22Rv1 (cell line): ENCODE measurements at regions not wholly inside any gene's neighbourhood (a gene's known extent, or its start where the extent isn't known, plus 50 kb on each side); places are given as distances from the start of the nearest gene placed in this dataset.
"Not testable (repeated sequence)": the region's sequence is repeated elsewhere in the genome, so short reads cannot be mapped to it uniquely, and the experiment has no call there.

Experiments
- H3K27ac ChIP-seq: fragments of 450-650 bp; 2 replicates; pipeline ENCODE4 v1.5.1; 2017
- CTCF ChIP-seq: fragments of 450-650 bp; IDR thresholded peaks from 2 replicates; pipeline ENCODE4 v1.5.1; 2017; ENCODE audit warnings: mild to moderate bottlenecking
- ZFX ChIP-seq: fragments of 450-650 bp; IDR thresholded peaks from 2 replicates; pipeline ENCODE4 v1.6.1; 2017; ENCODE audit warnings: antibody characterized with exemption, borderline replicate concordance

GRCh38 chr5:104016646-104017045 lies 454.1 kb upstream of the NUDT12 start:
- TF ChIP-seq ZFX (no peak), CTCF (no peak)
- H3K27ac ChIP-seq, result no peak overlapping the region

- no peak overlapping the region for H3K27ac ChIP-seq
- no peak for TF ChIP-seq CTCF
- no peak for TF ChIP-seq ZFX
These were observed 453.2 kb upstream of the NUDT12 start for GRCh38 chr5:104015765-104016164.

DNA sequence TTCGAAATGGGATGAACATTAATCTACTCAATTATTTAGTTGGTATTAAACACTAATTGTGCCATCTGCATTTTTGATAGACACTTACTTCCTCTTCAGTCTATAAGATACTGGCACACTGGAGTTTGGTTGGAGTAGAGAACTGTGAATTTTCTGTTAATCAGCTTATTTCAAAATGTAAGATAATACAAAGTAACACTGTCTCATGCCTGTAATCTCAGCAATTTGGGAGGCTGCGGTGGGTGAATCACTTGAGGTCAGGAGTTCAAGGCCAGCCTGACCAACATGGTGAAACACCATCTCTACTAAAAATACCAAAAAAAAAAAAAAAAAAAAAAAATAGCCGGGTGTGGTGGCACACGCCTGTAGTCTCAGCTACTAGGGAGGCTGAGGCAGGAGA lies 440.2 kb upstream of the NUDT12 start:
- H3K27ac ChIP-seq, result not testable (repeated sequence)

DNA sequence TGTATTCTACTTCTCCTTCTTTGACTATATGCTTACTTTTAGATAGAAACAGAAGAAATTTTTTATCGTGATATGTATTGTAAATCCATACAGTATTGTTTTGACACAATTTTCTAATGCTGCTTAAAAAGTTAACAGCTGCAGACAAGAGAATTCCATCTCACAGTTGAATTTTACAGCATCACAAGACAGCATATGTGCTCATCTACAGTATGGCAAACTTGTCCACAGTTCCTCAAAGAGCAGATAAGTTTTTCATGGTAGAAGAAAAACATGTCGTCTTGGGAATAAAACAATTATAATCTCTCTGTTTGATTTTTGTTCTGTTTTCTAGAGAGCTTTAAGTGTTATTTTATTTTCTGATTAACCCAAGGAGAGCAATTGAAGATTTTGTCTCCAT lies 438.5 kb upstream of the NUDT12 start:
- TF ChIP-seq ZFX (no peak), CTCF (no peak)
- no peak overlapping the region for H3K27ac ChIP-seq

- no peak for TF ChIP-seq ZFX
- TF ChIP-seq CTCF, result no peak
- H3K27ac ChIP-seq, result no peak overlapping the region
These were observed 430.4 kb upstream of the NUDT12 start for GRCh38 chr5:103993031-103993430.

DNA sequence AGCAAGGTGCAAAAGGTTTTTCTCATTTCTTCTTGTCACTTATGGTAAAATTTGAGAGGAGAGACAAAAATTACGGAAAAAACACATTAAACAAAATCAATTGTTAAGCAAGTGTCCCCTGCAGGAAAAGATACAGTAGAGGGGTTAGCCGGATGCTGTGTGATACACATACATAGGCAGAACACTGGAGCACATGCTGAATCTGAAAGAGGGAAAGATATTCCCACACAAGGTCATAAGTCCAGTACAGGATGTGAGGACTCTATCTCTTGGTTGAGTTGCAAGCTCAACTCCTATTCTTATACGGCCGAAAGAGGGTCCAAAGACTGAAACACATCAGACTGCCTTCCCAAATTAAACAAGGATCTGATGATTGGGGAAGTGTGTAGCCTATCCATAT lies 427.5 kb upstream of the NUDT12 start:
- H3K27ac ChIP-seq, result no peak overlapping the region
- TF ChIP-seq CTCF (no peak), ZFX (no peak)

DNA sequence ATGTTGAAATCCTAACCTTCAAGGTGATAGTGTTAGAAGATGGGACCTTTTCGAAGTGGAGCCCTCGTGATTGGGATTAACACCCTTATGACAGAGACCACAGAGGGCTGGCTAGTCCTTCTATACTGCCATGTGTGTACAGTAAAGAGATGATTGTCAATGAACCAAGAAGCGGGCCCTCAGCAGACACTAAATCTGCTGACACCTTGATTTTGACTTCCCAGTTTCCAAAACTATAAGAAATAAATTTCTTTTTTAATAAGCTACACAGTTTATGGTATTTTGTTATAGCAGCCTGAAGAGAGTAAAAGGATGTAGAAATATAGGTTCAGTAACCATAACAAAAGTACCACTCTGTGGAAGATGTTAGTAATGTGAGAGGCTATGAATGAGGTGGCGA lies 419.0 kb upstream of the NUDT12 start:
- H3K27ac ChIP-seq, result no peak overlapping the region
- no peak for TF ChIP-seq CTCF
- no peak for TF ChIP-seq ZFX

GRCh38 chr5:103973669-103974068 lies 411.1 kb upstream of the NUDT12 start:
- TF ChIP-seq ZFX (no peak), CTCF (no peak; the same call in 1 of the 2 replicates)
- no peak overlapping the region for H3K27ac ChIP-seq

- H3K27ac ChIP-seq, result not testable (repeated sequence)
These were observed 403.7 kb upstream of the NUDT12 start for GRCh38 chr5:103966295-103966694.
